Heart left ventricle (tissue), 16 donors: ENCODE measurements at regions not wholly inside any gene's neighbourhood (a gene's known extent, or its start where the extent isn't known, plus 50 kb on each side); places are given as distances from the start of the nearest gene placed in this dataset.

Experiments used
- ATAC-seq, 4 donors: fragments of 200-7000 bp; cut with Tn5 transposase; one replicate each; pipeline ENCODE4 v1.9.1; 2020 to 2022; ENCODE audit warnings: moderate library complexity in 4 of 4, mild to moderate bottlenecking in 3 of 4, moderate number of reproducible peaks in 1 of 4
- DNase-seq, 5 donors: peaks; one replicate each; pipeline ENCODE4 v3.0.0-alpha.2; 2020
- H3K27ac ChIP-seq, 12 donors: fragments of 200-600 bp; sonication (generic) in 4 of 12; one replicate each; pipeline versions ENCODE4 v1.5.0 to v1.8.0; 2016 to 2022; ENCODE audit warnings: mild to moderate bottlenecking in 2 of 12
- H3K27me3 ChIP-seq, 9 donors: fragments of 200-600 bp; sonication (generic) in 2 of 9; one replicate each; pipeline versions ENCODE4 v1.5.1 to v1.8.0; 2016 to 2022; ENCODE audit warnings: mild to moderate bottlenecking in 3 of 9
- H3K36me3 ChIP-seq, 9 donors: fragments of 200-600 bp; sonication (generic) in 2 of 9; one replicate each; pipeline versions ENCODE4 v1.5.0 to v1.8.0; 2018 to 2022; ENCODE audit warnings: mild to moderate bottlenecking in 2 of 9
- H3K4me1 ChIP-seq, 12 donors: fragments of 200-600 bp; sonication (generic) in 4 of 12; one replicate each; pipeline versions ENCODE4 v1.5.0 to v1.8.0; 2016 to 2022; ENCODE audit warnings: mild to moderate bottlenecking in 3 of 12
- H3K4me3 ChIP-seq, 12 donors: fragments of 200-600 bp; sonication (generic) in 4 of 12; one replicate each; pipeline versions ENCODE4 v1.5.0 to v1.8.0; 2017 to 2022; ENCODE audit warnings: mild to moderate bottlenecking in 9 of 12, moderate library complexity in 4 of 12
- H3K9me3 ChIP-seq, 12 donors: fragments of 200-600 bp; sonication (generic) in 4 of 12; one replicate each; pipeline versions ENCODE4 v1.5.0 to v1.8.0; 2016 to 2022; ENCODE audit warnings: mild to moderate bottlenecking in 1 of 12
- CTCF ChIP-seq, 12 donors: fragments of 200-600 bp; sonication (generic) in 4 of 12; IDR thresholded peaks; one replicate each; pipeline versions ENCODE4 v1.5.0 to v1.8.0; 2018 to 2022; ENCODE audit warnings: antibody characterized with exemption in 12 of 12, mild to moderate bottlenecking in 5 of 12
- POLR2A ChIP-seq, 2 donors: fragments of 450-650 bp; IDR thresholded peaks; one replicate each; pipeline ENCODE4 v1.6.1; 2017; ENCODE audit warnings: antibody characterized with exemption in 2 of 2, mild to moderate bottlenecking in 2 of 2, moderate library complexity in 2 of 2
- WGBS, 4 donors: extraction: QIAGEN DNeasy Blood & Tissue Kit in 2 of 4; methylation state at CpG; one replicate each; pipeline versions ENCODE4 v1.1.5 to v1.1.7; 2013 to 2018; 5-methylcytosine and 5-hydroxymethylcytosine counted together
- intact Hi-C, 10 donors: fragments of 100-400 bp; cut with DNase I; formaldehyde crosslinking; loops; one replicate each; pipeline versions ENCODE4 v1.11.1 to v1.14.2; 2022
- donor health status: ischemic (EF 13 %, LVEDD 7.1; RV severe dilation, severe dysfunction).
- donor health status: healthy with polysubstance abuse.
- donor health status: DM: no; HTN: yes; CAD: no.
- donor health status: DM: no; HTN: no; CAD: no.
- donor health status: ischemic (EF 25% LVEDD 6.9; RV normal size, moderate dysfunction).
- donor health status: ischemic (EF 25% LVEDD 5.7; RV mildly dilated, moderate dysfunction).
- donor health status: healthy.
- donor health status: DM: yes; HTN: yes; CAD: no.
- donor health status: ischemic (EF 35%, LVEDD 5.7; RV mildly dilated, moderate dysfunction).
- donor health status: nonischemic (EF 11% LVEDD 7.7; RV severe dilation, severe dysfunction).
- donor health status: DM: yes; HTN: yes; CAD: no.
- donor health status: PGD.
- donor health status: ischemic (EF 29% LVEDD 5.4; RV normal size, mild dysfunction).
- donor health status: nonischemic (EF 23%, LVEDD 6.1; RV moderate dilation, normal function).

GRCh38 chr4:20603671-20604313 lies 96.5 kb upstream of the PACRGL start:
- H3K27ac ChIP-seq: no peak overlapping the region
- no peaks in the 10 kb centered on the region for H3K27me3 ChIP-seq
- intact Hi-C loops: no loop called here
- H3K4me3 ChIP-seq: no peak overlapping the region
- H3K36me3 ChIP-seq: peaks cover 0 to 12% (median 0%) of the 10 kb centered on the region in 9 donors
- 86 to 91% (median 89%) methylated on average over 3 of the region's 3 CpGs for whole genome bisulfite sequencing, 4 donors
- no peaks in the 10 kb centered on the region for H3K9me3 ChIP-seq
- DNase-seq (no peak), ATAC-seq (no peak)
- TF ChIP-seq POLR2A (IDR thresholded peaks at IDR 0.05) (no peak), CTCF (IDR thresholded peaks at IDR 0.05) (no peak)
- H3K4me1 ChIP-seq: no peaks in the 10 kb centered on the region

GRCh38 chr4:20612313-20612712 lies 87.9 kb upstream of the PACRGL start:
- WGBS, 4 donors: 81 to 97% (median 92%) methylated on average over 7 of the region's 7 CpGs
- TF ChIP-seq CTCF (IDR thresholded peaks at IDR 0.05) (no peak), POLR2A (IDR thresholded peaks at IDR 0.05) (no peak)
- intact Hi-C loops: no loop called here

GRCh38 chr4:20614816-20615215 lies 85.4 kb upstream of the PACRGL start:
- no peak for DNase-seq

More at GRCh38 chr4:20612313-20612712, 87.9 kb upstream of the PACRGL start:
- Histone ChIP-seq H3K27ac (no peak overlapping the region), H3K9me3 (no peaks in the 10 kb centered on the region), H3K4me3 (no peak overlapping the region), H3K27me3 (no peaks in the 10 kb centered on the region), H3K4me1 (no peaks in the 10 kb centered on the region), H3K36me3 (peaks cover 0 to 31% (median 0%) of the 10 kb centered on the region in 9 donors)
- DNase-seq: no peak
- ATAC-seq: no peak

More at GRCh38 chr4:20614816-20615215, 85.4 kb upstream of the PACRGL start:
- Histone ChIP-seq H3K4me1 (peaks cover 0 to 14% (median 0%) of the 10 kb centered on the region in 12 donors), H3K27ac (no peak overlapping the region), H3K9me3 (no peaks in the 10 kb centered on the region), H3K27me3 (no peaks in the 10 kb centered on the region), H3K36me3 (peaks cover 0 to 33% (median 0%) of the 10 kb centered on the region in 9 donors), H3K4me3 (no peak overlapping the region)
- WGBS, 4 donors: 84 to 96% (median 93%) methylated on average over 2 of the region's 2 CpGs
- no peak for ATAC-seq
- TF ChIP-seq CTCF (IDR thresholded peaks at IDR 0.05) (no peak), POLR2A (IDR thresholded peaks at IDR 0.05) (no peak)
- intact Hi-C loops: no loop called here
